Activated gamma-delta T cell treated with anti-CD3 and anti-CD28 coated beads, Interleukin-2, amount 50 U/mL, for 16 hours (primary cell): ENCODE measurements at regions not wholly inside any gene's neighbourhood (a gene's known extent, or its start where the extent isn't known, plus 50 kb on each side); places are given as distances from the start of the nearest gene placed in this dataset.
"Not testable (repeated sequence)": the region's sequence is repeated elsewhere in the genome, so short reads cannot be mapped to it uniquely, and the experiment has no call there.

Experiments used
- DNase-seq: peaks from one replicate; pipeline ENCODE4 v3.0.0-alpha.2; 2020; ENCODE audit warnings: low read depth

GRCh38 chr11:31958076-31958735 lies 132.7 kb upstream of the RCN1 start:
- DNase-seq: peak; percentile 3

- DNase-seq: no peak
Observed at GRCh38 chr11:31957674-31958073, 133.2 kb upstream of the RCN1 start.

- no peak for DNase-seq
Observed at GRCh38 chr11:31956310-31956709, 134.6 kb upstream of the RCN1 start.

GRCh38 chr11:31955838-31956237 lies 135.0 kb upstream of the RCN1 start:
- no peak for DNase-seq

GRCh38 chr11:31953803-31954327 lies 137.0 kb upstream of the RCN1 start:
- DNase-seq: no peak

- not testable (repeated sequence) for DNase-seq
Observed at GRCh38 chr11:31949733-31950200, 138.6 kb upstream of the PAX6 start.

DNA sequence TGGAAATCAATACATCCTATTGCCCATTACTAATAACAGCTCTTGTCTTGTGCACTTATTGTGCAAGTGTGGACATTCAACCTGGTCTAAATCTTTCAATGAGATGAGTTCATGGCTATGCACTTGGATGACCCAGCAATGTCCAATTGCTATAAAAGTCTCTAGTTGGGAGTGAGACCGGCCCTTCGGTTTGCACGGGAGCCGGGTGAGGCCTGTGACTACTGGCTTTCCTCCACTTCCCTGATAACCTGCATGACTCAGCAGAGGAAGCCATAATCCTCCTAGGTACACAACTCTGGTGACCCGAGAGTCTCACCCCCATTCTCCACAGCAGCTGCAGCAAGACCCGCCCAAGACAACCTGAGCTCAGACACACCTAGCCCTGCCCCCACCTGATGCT lies 135.9 kb upstream of the PAX6 start:
- no peak for DNase-seq

GRCh38 chr11:31943056-31943780 lies 132.1 kb upstream of the PAX6 start:
- DNase-seq: no peak

DNA sequence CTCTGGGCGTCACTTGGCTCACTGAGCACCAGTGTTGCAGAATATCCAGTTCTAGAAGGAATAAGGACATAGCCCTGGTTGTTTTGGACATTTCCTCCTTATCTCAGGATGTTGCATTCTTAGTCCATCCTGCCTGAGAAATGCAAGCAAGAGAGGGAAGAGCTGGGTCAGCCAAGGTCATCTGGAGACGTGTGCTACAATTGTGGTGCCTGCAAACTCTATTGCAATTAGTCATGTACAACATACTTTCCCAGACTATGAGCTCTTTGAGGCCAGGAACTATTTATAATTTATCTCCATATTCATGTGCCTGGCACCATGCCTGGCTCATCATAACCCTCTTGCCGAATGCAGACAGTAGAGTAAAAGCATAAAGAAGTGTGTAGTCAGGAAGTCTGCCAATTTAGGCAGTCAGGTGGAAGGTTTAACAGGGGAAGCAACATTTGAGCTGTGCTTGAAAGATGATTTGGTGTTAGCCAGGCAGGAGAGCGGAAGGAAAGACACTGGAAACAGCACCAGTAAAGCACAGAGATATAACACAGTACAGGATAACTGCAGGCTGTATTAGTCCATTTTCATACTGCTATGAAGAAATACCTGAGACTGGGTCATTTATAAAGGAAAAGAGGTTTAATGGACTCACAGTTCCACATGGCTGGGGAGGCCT lies 129.4 kb upstream of the PAX6 start:
- no peak for DNase-seq

DNA sequence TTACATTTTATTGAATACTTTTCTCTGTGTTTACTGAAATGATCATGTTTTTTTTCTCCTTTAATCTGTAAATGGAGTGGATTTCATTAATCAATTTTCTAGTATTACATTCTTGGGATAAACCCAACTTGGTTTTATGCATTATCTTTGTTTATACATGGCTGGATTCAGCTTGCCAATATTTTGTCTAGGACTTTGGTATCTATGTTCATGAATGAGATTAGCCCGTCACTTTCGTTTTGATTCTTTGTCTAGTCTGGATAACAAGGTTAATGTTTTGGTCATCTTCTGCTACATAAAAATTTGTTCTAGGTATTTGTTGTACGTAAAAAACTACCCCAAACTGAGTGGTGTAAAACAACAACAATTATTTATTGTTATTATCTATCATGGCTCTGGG lies 127.9 kb upstream of the PAX6 start:
- no peak for DNase-seq

DNA sequence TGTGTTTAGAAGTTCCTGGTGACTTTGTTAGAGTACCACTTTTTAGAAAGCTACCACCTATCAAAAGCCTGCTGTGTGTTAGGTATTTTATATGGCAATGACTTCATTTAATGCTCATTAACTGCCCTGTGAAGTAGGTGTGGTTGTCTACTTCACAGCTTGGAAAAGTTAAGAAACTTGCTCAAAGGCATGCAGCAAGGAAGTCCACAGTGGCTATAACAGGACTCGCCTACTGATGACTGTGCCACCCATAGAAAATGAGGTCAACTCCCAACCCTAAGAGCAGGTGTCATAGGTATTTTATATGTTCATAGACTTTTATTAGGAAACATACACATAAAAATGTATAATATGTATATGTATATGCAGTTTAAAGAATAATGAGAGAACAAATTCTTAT lies 125.2 kb upstream of the PAX6 start:
- no peak for DNase-seq

DNA sequence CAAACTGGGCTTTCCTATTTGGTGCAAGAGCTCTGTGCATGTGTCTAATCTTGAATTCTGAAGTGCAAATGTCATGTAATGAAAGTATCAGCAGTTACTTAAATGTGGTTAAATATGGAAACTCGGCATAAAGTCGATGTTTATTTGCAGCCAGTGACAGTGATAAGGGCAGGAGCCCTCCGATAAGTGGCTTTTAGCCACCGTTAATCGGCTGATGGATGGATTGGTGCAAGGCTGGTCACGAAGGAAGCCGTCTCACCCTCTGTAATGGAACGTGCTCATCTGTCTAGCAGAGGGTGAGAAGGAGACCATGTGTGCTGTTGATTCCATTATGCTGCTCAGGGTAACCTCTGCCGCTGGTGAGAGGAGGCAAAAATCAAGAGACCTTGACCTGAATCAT lies 121.8 kb upstream of the PAX6 start:
- no peak for DNase-seq

DNA sequence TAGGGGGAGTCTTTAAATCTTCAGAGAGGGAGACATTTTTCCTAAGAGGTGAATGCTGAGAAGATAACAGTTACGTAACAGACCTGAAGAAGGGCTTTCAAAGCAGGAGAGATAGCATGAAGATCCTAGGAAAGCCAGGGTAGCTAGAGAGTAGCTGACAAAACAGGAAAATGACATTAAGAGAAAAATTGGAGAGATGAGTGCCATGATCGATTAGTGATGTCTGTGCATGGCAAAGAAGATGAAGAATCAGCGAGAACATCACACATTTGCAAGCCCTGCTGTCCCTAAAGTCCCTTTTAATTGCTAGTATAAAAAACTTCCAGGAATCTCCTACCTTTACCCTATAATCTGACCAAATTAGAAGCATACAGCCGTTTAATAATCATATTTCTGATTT lies 116.9 kb upstream of the PAX6 start:
- DNase-seq: no peak

GRCh38 chr11:31926816-31927528 lies 115.8 kb upstream of the PAX6 start:
- DNase-seq: no peak

DNA sequence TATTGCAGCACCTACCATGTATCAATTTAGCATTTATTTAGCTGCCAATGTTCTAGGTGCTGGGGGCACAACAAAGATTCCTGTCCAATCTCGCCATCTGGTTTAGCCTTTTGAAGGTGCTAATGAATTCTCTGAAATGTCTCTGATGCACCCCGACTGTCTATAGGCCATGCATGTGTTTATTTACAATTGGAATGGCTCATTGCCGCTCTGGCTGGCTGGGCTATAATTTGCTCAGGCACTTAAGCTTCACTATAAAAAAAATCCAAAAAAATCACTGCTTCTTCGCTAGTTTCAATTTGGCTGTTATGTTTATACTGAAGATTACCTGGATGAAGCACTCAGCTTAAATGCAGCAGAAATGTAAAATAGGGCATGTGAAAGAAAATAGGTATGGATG lies 115.0 kb upstream of the PAX6 start:
- no peak for DNase-seq

GRCh38 chr11:31922450-31922849 lies 111.3 kb upstream of the PAX6 start:
- DNase-seq: no peak

DNA sequence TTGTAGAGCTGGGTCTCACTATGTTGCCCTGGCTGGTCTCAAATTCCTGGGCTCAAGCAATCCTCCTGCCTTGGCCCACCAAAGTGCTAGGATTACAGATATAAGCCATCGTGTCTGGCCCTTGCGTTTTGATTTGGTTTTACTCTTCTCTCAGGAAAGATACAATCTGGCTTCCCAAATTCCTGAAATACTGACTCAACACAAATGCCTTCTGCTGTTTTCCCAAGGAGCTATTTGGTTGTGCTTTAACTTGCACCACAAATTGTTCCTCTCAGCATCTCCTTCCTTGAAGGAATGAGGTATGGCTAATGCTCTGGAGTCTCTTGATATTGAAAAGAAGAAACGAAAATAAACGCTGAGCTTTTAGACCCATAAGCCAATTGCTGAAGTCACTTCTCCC lies 110.0 kb upstream of the PAX6 start:
- no peak for DNase-seq

GRCh38 chr11:31919175-31919574 lies 108.1 kb upstream of the PAX6 start:
- DNase-seq: no peak

- no peak for DNase-seq
Observed at GRCh38 chr11:31915867-31916266, 104.7 kb upstream of the PAX6 start.

- no peak for DNase-seq
Observed at GRCh38 chr11:31913985-31914384, 102.9 kb upstream of the PAX6 start.

DNA sequence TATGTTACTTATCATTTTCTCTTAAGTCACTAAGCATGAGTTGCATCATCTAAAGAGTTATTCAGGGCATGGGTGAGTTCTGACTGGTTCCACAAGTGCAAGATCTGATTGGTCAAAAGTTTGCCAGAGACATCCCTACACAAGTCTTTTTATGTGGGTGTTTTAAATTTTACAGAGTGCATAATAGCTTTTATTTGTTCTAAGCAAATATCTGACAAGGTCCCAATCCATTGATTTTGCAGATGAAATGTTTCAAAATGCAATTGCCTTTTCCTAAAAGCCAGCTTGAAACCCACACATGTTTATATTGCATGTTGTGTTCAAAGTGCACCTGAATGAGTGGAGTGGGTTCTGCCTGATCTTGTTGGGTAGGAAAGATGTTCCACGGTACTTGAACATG lies 101.7 kb upstream of the PAX6 start:
- no peak for DNase-seq

DNA sequence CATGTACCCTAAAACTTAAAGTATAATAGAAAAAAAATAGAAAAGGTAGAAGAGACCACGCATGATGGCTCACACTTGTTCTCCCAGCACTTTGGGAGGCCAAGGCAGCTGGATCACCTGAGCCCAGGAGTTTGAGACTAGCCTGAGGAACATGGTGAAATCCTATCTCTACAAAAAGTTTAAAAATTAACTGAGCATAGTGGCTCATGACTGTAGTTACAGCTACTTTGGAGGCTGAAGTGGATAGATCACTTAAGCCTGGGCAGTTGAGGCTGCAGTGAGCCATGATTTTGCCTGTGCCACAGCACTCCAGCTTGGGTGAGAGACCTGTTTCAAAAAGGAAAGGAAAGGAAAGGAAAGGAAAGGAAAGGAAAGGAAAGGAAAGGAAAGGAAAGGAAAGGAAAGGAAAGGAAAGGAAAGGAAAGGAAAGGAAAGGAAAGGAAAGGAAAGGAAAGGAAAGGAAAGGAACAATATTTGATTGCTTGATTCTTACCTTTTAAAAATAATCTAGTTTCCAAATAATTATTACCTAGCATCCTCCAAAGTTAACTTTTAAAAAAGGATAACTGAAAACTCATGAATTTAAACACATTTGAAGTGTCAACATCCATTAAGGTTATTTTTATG lies 99.9 kb upstream of the PAX6 start:
- DNase-seq: no peak
